ENCODE measurements at regions not wholly inside any gene's neighbourhood (a gene's known extent, or its start where the extent isn't known, plus 50 kb on each side); places are given as distances from the start of the nearest gene placed in this dataset.

GRCh38 chr5:175281257-175281656, 162.7 kb downstream of the DRD1 start:
- no peak for TF ChIP-seq CTCF (IDR thresholded peaks at IDR 0.05)
- TF ChIP-seq TCF12 (IDR thresholded peaks at IDR 0.05), result no peak
- no peak for TF ChIP-seq SMC3 (IDR thresholded peaks at IDR 0.05; ENCODE audit: low read depth, low read length)
- TF ChIP-seq EZH2phosphoT487 (IDR thresholded peaks at IDR 0.05; ENCODE audit: borderline replicate concordance, low read depth), result no peak

Measured in SK-N-SH (cell line).